Muscle layer of colon (tissue), 2 donors: ENCODE measurements at regions not wholly inside any gene's neighbourhood (a gene's known extent, or its start where the extent isn't known, plus 50 kb on each side); places are given as distances from the start of the nearest gene placed in this dataset.

ENCODE experiments used
- H3K27ac ChIP-seq: one replicate; pipeline ENCODE4 v1.7.0; 2013; ENCODE audit warnings: low read depth, mild to moderate bottlenecking, low read length, moderate library complexity
- H3K27me3 ChIP-seq, 2 donors: one replicate each; pipeline ENCODE4 v1.7.0; 2013; ENCODE audit warnings: low read length in 2 of 2, mild to moderate bottlenecking in 2 of 2; ENCODE audit not compliant: insufficient read depth in 2 of 2, control insufficient read depth in 1 of 2
- H3K36me3 ChIP-seq: one replicate; pipeline ENCODE4 v1.7.0; 2013; ENCODE audit warnings: mild to moderate bottlenecking, low read length; ENCODE audit not compliant: insufficient read depth
- H3K4me1 ChIP-seq: one replicate; pipeline ENCODE4 v1.7.0; 2013; ENCODE audit warnings: mild to moderate bottlenecking, low read length; ENCODE audit not compliant: insufficient read depth
- H3K4me3 ChIP-seq, 2 donors: one replicate each; pipeline ENCODE4 v1.7.0; 2013; ENCODE audit warnings: low read length in 2 of 2, low read depth in 1 of 2, mild to moderate bottlenecking in 1 of 2, moderate library complexity in 1 of 2
- H3K9ac ChIP-seq: one replicate; pipeline ENCODE4 v1.7.0; 2013; ENCODE audit warnings: low read length
- H3K9me3 ChIP-seq: one replicate; pipeline ENCODE4 v1.7.0; 2013; ENCODE audit warnings: mild to moderate bottlenecking, low read length
- donor health status: abdominal sarcoma.
- donor health status: Adenocarcinoma of cecum.

GRCh38 chr1:96011606-96012005 is 710.0 kb upstream of the PTBP2 start:
- Histone ChIP-seq H3K27me3 (no peaks in the 10 kb centered on the region), H3K4me3 (no peak overlapping the region), H3K9me3 (no peaks in the 10 kb centered on the region), H3K36me3 (no peaks in the 10 kb centered on the region), H3K9ac (no peak overlapping the region), H3K27ac (no peak overlapping the region), H3K4me1 (no peaks in the 10 kb centered on the region)

- Histone ChIP-seq H3K4me1 (no peaks in the 10 kb centered on the region), H3K9ac (no peak overlapping the region), H3K9me3 (no peaks in the 10 kb centered on the region), H3K27ac (no peak overlapping the region), H3K27me3 (no peaks in the 10 kb centered on the region), H3K36me3 (no peaks in the 10 kb centered on the region), H3K4me3 (no peak overlapping the region)
These were observed 705.4 kb upstream of the PTBP2 start for GRCh38 chr1:96016219-96016618.

DNA sequence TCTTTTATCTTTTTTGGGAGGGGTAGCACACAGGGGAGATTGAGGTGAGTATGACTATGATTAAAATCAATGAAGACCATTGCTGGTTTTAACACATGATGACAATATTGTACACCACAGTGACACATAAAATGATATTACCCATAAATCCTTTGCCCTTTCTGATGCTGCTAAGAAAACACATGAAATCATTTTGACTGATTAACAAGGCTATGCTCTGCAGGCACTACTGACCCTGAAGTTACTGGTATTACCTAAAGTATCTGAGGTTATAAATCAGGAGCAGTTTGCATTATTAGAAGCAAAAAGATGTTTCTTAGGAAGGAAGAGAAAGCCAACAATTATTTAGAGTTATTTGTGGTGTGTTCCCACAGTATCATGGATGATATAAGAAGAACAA is 701.2 kb upstream of the PTBP2 start:
- H3K4me1 ChIP-seq, result no peaks in the 10 kb centered on the region
- no peaks in the 10 kb centered on the region for H3K9me3 ChIP-seq
- H3K9ac ChIP-seq, result no peak overlapping the region
- no peaks in the 10 kb centered on the region for H3K27me3 ChIP-seq
- no peaks in the 10 kb centered on the region for H3K36me3 ChIP-seq
- H3K27ac ChIP-seq, result no peak overlapping the region
- no peak overlapping the region for H3K4me3 ChIP-seq

DNA sequence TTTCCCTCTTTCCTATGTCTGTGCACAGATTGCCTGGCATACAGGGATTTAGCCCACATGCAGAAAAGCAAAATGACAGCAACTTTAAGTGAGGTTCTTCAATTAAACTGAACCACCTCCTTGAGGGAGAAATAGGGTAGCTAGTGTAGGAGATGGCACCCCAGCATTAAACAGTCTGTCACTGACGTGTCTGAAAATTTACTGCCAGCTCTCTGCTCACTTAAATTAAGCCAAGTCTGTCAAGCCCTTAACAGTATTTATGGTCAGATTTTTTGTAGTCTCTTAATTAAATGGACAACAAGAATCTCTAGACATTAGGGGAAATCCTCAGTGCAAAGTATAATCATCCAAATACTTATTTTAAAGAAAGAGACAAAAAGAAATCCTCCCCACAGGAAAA is 696.5 kb upstream of the PTBP2 start:
- no peaks in the 10 kb centered on the region for H3K27me3 ChIP-seq
- H3K9me3 ChIP-seq, result no peaks in the 10 kb centered on the region

DNA sequence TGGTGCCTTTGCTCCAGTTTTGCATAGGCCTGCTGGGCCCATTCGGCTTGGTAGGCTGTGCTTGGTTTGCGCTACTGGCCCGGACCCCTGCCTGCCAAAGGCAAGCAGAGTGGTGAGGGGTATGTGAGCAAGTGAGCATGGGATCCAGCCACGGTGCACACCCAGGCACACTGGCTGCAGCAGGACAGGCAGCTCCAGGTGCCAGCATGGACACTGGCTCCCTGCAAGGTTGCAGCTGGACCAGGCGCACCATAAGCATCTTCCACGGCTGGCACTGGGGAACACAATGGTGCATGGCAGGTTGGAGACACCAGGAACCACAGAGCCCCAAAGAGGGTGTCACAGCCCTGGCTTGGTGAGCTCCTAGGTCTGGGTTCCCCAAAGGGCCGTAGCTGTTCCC is 693.5 kb upstream of the PTBP2 start:
- Histone ChIP-seq H3K9ac (no peak overlapping the region), H3K27me3 (no peaks in the 10 kb centered on the region), H3K27ac (no peak overlapping the region), H3K9me3 (no peaks in the 10 kb centered on the region), H3K36me3 (no peaks in the 10 kb centered on the region), H3K4me3 (no peak overlapping the region), H3K4me1 (no peaks in the 10 kb centered on the region)

More for the DNA sequence above, 696.5 kb upstream of the PTBP2 start:
- Histone ChIP-seq H3K9ac (no peak overlapping the region), H3K36me3 (no peaks in the 10 kb centered on the region), H3K27ac (no peak overlapping the region), H3K4me3 (no peak overlapping the region), H3K4me1 (no peaks in the 10 kb centered on the region)

DNA sequence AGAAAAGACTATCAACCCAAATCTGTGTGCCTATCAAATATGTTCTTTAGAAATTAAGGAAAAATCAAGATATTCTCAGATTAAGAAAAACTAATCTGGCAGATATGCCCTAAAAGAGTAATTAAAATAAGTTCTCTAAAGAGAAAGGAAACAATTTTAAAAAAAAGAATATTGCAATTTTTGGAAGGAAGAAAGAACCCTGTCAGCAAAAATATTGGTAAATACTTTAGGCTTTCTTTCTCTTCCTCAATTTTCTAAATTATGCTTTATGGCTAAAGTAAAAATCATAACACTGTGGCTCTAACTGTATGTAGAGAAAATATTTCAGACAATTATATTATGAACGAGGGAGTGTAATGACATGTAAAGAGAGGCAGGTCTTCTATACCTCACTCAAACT is 691.3 kb upstream of the PTBP2 start:
- Histone ChIP-seq H3K27ac (no peak overlapping the region), H3K36me3 (no peaks in the 10 kb centered on the region), H3K27me3 (no peaks in the 10 kb centered on the region)

DNA sequence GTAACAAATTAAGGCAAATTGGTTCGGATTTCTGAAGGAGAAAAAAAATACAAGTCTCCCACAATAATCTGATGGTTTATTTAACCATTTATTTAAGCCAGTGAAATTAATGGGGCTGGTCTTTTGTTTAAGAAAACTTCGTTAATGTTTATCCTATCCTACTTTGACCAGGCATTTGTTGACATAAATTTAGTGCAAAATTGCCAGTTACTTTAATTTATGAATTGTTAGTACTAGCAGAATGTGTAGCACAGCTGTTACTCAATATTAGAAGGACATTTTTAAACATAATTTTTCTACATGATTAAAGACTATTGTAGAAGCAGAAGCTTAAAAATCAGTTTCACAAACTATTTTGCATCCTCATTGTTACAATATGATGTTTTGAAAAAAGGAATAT is 687.6 kb upstream of the PTBP2 start:
- no peak overlapping the region for H3K9ac ChIP-seq
- H3K36me3 ChIP-seq, result no peaks in the 10 kb centered on the region
- no peak overlapping the region for H3K27ac ChIP-seq
- no peaks in the 10 kb centered on the region for H3K27me3 ChIP-seq
- H3K4me1 ChIP-seq, result no peaks in the 10 kb centered on the region
- no peaks in the 10 kb centered on the region for H3K9me3 ChIP-seq
- H3K4me3 ChIP-seq, result no peak overlapping the region

More for the DNA sequence above, 691.3 kb upstream of the PTBP2 start:
- Histone ChIP-seq H3K4me3 (no peak overlapping the region), H3K4me1 (no peaks in the 10 kb centered on the region), H3K9ac (no peak overlapping the region), H3K9me3 (no peaks in the 10 kb centered on the region)

DNA sequence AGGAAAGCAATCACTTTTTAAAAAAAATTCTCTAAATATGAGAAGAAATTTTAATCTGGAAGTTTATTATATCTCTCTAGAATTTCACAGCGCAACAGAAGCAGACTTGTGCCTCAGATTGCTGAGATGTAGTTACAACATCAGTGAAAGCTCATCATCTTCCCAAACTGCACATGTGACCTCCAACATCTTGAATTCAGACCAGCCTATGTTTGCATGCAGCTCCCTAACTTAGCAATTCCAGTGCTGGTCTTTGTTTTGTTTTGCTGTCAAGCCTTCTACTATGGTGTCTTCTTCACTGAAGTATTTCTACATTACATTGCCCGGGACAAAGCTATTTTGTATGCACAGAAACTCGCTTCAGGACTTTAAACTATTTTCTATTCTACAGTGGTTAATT is 684.8 kb upstream of the PTBP2 start:
- no peaks in the 10 kb centered on the region for H3K4me1 ChIP-seq
- H3K9me3 ChIP-seq, result no peaks in the 10 kb centered on the region
- H3K36me3 ChIP-seq, result no peaks in the 10 kb centered on the region
- no peak overlapping the region for H3K27ac ChIP-seq
- H3K27me3 ChIP-seq, result no peaks in the 10 kb centered on the region
- H3K4me3 ChIP-seq, result no peak overlapping the region
- no peak overlapping the region for H3K9ac ChIP-seq

DNA sequence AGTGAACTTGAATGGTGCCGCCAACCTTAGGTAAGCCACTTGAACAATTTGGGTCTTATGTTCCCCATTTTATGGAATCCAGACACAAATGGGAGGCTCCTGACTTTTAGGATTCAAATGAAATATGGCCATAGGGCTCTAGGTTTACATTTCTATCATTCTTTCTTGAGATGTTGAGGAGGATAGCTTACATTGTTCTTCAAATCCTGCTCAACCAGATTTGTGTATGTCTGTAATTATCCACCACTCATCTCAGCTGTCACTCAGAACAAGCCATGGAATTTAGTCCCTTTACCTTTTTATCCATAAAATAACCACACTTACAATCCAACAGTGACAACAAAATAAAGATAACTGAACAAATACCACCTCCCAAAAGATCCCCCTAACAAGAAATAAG is 682.9 kb upstream of the PTBP2 start:
- Histone ChIP-seq H3K4me1 (no peaks in the 10 kb centered on the region), H3K4me3 (no peak overlapping the region), H3K9ac (no peak overlapping the region), H3K27ac (no peak overlapping the region), H3K9me3 (no peaks in the 10 kb centered on the region), H3K36me3 (no peaks in the 10 kb centered on the region), H3K27me3 (no peaks in the 10 kb centered on the region)

- H3K36me3 ChIP-seq, result no peaks in the 10 kb centered on the region
- H3K27me3 ChIP-seq, result no peaks in the 10 kb centered on the region
These were observed 681.7 kb upstream of the PTBP2 start for GRCh38 chr1:96039910-96040309.

GRCh38 chr1:96041470-96041869 is 680.1 kb upstream of the PTBP2 start:
- H3K27me3 ChIP-seq, result no peaks in the 10 kb centered on the region
- no peaks in the 10 kb centered on the region for H3K9me3 ChIP-seq
- no peaks in the 10 kb centered on the region for H3K4me1 ChIP-seq
- H3K4me3 ChIP-seq, result no peak overlapping the region
- no peak overlapping the region for H3K9ac ChIP-seq
- no peak overlapping the region for H3K27ac ChIP-seq
- H3K36me3 ChIP-seq, result no peaks in the 10 kb centered on the region

More at GRCh38 chr1:96039910-96040309, 681.7 kb upstream of the PTBP2 start:
- Histone ChIP-seq H3K4me1 (no peaks in the 10 kb centered on the region), H3K4me3 (no peak overlapping the region), H3K9ac (no peak overlapping the region), H3K9me3 (no peaks in the 10 kb centered on the region), H3K27ac (no peak overlapping the region)

DNA sequence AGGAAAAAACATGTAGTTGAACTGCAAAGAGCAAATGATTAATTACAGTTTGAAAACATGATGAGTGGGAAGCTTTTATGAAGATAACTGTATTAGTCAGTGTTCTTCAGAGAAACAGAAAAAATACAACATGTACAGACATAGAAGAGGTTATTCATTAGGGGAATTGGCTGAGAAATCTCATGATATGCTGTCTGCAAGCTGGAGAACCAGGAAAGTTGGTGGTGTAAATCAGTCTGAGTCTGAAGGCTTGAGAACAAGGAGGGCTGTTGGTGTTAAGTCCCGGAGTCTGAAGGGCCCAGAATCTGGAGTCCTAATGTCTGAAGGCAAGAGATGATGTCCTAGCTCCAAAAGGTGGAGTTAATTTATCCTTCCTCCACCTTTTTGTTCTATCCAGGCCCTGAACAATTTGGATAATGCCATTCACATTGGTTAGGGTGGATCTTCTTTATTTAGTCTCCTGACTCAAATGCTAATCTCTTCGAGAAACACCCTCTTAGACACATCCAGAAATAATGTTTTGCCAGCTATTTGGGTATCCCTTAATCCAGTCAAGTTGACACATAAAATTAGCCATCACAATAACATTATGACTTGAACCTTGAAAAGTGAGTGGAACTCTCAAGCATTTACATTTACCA is 672.9 kb upstream of the PTBP2 start:
- Histone ChIP-seq H3K27me3 (no peaks in the 10 kb centered on the region), H3K4me3 (no peak overlapping the region), H3K27ac (no peak overlapping the region), H3K4me1 (no peaks in the 10 kb centered on the region), H3K9me3 (no peaks in the 10 kb centered on the region), H3K9ac (no peak overlapping the region), H3K36me3 (no peaks in the 10 kb centered on the region)
